ENCODE measurements at regions not wholly inside any gene's neighbourhood (a gene's known extent, or its start where the extent isn't known, plus 50 kb on each side); places are given as distances from the start of the nearest gene placed in this dataset.

GRCh38 chr6:142543606-142544005 is 241.8 kb downstream of the ADGRG6 start:
- DNase-seq, result no peak
- no peak overlapping the region for H2AFZ ChIP-seq (ENCODE audit: insufficient read depth, low read depth, low read length, poor library complexity, severe bottlenecking)
- H3K27me3 Mint-ChIP-seq, result peaks cover 12% of the 10 kb centered on the region
- H3K9ac ChIP-seq (ENCODE audit: low read length), result no peak overlapping the region
- intact Hi-C loops (cut with micrococcal nuclease), result no loop called here
- no peak overlapping the region for H3K4me3 ChIP-seq (ENCODE audit: control extremely low read depth in 1 of 5, extremely low read depth in 1 of 5, insufficient read depth in 1 of 5, low read depth in 2 of 5, low read length in 4 of 5)
- H4K20me1 ChIP-seq (ENCODE audit: control insufficient read depth, insufficient read depth, low read length, poor library complexity, severe bottlenecking), result no peaks in the 10 kb centered on the region
- H3K9me3 Mint-ChIP-seq (ENCODE audit: insufficient read depth), result no peaks in the 10 kb centered on the region
- no peaks in the 10 kb centered on the region for H3K79me2 ChIP-seq (ENCODE audit: control insufficient read depth, insufficient read depth, low read length)
- no peak overlapping the region for H3K4me3 Mint-ChIP-seq
- H3K36me3 ChIP-seq (replicated peaks in 1 of 2; ENCODE audit: control extremely low read depth in 1 of 2, control insufficient read depth in 1 of 2, extremely low read depth in 1 of 2, insufficient read depth in 2 of 2, low read length in 1 of 2), result no peaks in the 10 kb centered on the region
- CTCF ChIA-PET, result no interaction called here
- peaks cover 0 to 5% (median 0%) of the 10 kb centered on the region in 3 donors for H3K9me3 ChIP-seq (ENCODE audit: control extremely low read depth in 1 of 3, control insufficient read depth in 2 of 3, insufficient read depth in 1 of 3, low read length in 2 of 3)
- no peak overlapping the region for H3K27ac ChIP-seq (ENCODE audit: low read length in 2 of 2)
- POLR2A ChIA-PET, result no interaction called here
- H3K4me1 ChIP-seq (ENCODE audit: control insufficient read depth in 2 of 2, insufficient read depth in 2 of 2, low read length in 2 of 2), result no peaks in the 10 kb centered on the region
- no peak overlapping the region for H3K27ac Mint-ChIP-seq
- H3K4me2 ChIP-seq (replicated peaks; ENCODE audit: low read depth, low read length, poor library complexity, severe bottlenecking), result no peak overlapping the region
- H3K27me3 ChIP-seq (replicated peaks in 1 of 4; ENCODE audit: control extremely low read depth in 1 of 4, control insufficient read depth in 3 of 4, insufficient read depth in 4 of 4, low read length in 3 of 4), result peaks cover 0 to 8% (median 0%) of the 10 kb centered on the region in 4 experiments
- 89% methylated on average over 1 of the region's 2 CpGs for WGBS (ENCODE audit: insufficient coverage)
- ATAC-seq (ENCODE audit: low read depth), result no peak
- no peaks in the 10 kb centered on the region for H3K4me1 Mint-ChIP-seq
- no peak for TF ChIP-seq CTCF (IDR thresholded peaks at IDR 0.05)
- no peak for TF ChIP-seq EZH2 (IDR thresholded peaks at IDR 0.05; ENCODE audit: borderline replicate concordance, insufficient read depth, low read depth, low read length, poor library complexity, severe bottlenecking)

DNA sequence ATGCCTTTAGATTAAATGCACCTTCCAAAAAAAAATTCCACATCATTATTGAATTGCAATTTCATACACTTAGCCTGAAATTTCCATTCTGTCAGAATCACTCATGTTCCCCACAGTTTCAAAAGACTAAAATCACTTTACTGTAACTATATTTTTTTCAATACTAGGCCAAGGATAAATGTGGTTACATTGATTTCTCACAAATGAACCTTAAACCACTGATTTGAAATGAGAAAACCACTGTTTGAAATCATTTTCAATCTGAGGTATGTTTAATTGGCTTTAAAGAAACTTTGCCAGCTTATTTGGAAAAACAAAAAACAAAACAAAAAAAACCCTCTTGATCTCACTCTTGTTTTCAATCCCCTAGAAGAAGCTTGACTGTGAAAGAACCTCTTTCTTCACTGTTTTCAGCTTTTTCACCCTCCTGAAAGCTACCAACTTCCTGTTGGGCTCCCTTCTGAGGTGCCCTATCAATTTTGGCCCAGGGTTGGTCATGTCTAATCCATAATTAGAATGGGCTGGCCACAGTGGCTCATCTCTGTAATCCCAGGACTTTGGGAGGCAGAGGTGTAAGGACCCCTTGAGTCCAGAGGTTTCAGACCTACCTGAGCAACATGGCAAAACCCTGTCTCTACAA is 242.5 kb downstream of the ADGRG6 start:
- H3K27ac Mint-ChIP-seq, result no peak overlapping the region
- no peak overlapping the region for H2AFZ ChIP-seq (ENCODE audit: insufficient read depth, low read depth, low read length, poor library complexity, severe bottlenecking)

More for the DNA sequence above, 242.5 kb downstream of the ADGRG6 start:
- Mint-ChIP-seq H3K27me3 (peaks cover 17% of the 10 kb centered on the region), H3K9me3 (ENCODE audit: insufficient read depth) (no peaks in the 10 kb centered on the region), H3K4me1 (no peaks in the 10 kb centered on the region), H3K4me3 (no peak overlapping the region)
- ATAC-seq (ENCODE audit: low read depth), result no peak
- intact Hi-C loops (cut with micrococcal nuclease), result no loop called here
- DNase-seq, result no peak
- Histone ChIP-seq H4K20me1 (ENCODE audit: control insufficient read depth, insufficient read depth, low read length, poor library complexity, severe bottlenecking) (no peaks in the 10 kb centered on the region), H3K36me3 (replicated peaks in 1 of 2; ENCODE audit: control extremely low read depth in 1 of 2, control insufficient read depth in 1 of 2, extremely low read depth in 1 of 2, insufficient read depth in 2 of 2, low read length in 1 of 2) (no peaks in the 10 kb centered on the region), H3K27me3 (replicated peaks in 1 of 4; ENCODE audit: control extremely low read depth in 1 of 4, control insufficient read depth in 3 of 4, insufficient read depth in 4 of 4, low read length in 3 of 4) (peaks cover 0 to 6% (median 0%) of the 10 kb centered on the region in 4 experiments), H3K9ac (ENCODE audit: low read length) (no peak overlapping the region), H3K4me1 (ENCODE audit: control insufficient read depth in 2 of 2, insufficient read depth in 2 of 2, low read length in 2 of 2) (no peaks in the 10 kb centered on the region), H3K4me3 (ENCODE audit: control extremely low read depth in 1 of 5, extremely low read depth in 1 of 5, insufficient read depth in 1 of 5, low read depth in 2 of 5, low read length in 4 of 5) (no peak overlapping the region), H3K4me2 (replicated peaks; ENCODE audit: low read depth, low read length, poor library complexity, severe bottlenecking) (no peak overlapping the region), H3K27ac (ENCODE audit: low read length in 2 of 2) (no peak overlapping the region), H3K9me3 (ENCODE audit: control extremely low read depth in 1 of 3, control insufficient read depth in 2 of 3, insufficient read depth in 1 of 3, low read length in 2 of 3) (peaks cover 0 to 5% (median 0%) of the 10 kb centered on the region in 3 donors), H3K79me2 (ENCODE audit: control insufficient read depth, insufficient read depth, low read length) (no peaks in the 10 kb centered on the region)
- POLR2A ChIA-PET, result no interaction called here
- TF ChIP-seq CTCF (IDR thresholded peaks at IDR 0.05), result no peak
- no peak for TF ChIP-seq EZH2 (IDR thresholded peaks at IDR 0.05; ENCODE audit: borderline replicate concordance, insufficient read depth, low read depth, low read length, poor library complexity, severe bottlenecking)
- CTCF ChIA-PET, result no interaction called here
